Adrenal gland (tissue), 5 donors: ENCODE measurements at regions not wholly inside any gene's neighbourhood (a gene's known extent, or its start where the extent isn't known, plus 50 kb on each side); places are given as distances from the start of the nearest gene placed in this dataset.

ENCODE experiments used
- POLR2A ChIP-seq, 2 donors: fragments of 450-650 bp; IDR thresholded peaks; one replicate each; pipeline ENCODE4 v1.6.1; 2017; ENCODE audit warnings: antibody characterized with exemption in 2 of 2, mild to moderate bottlenecking in 2 of 2, moderate library complexity in 1 of 2
- TF ChIP-seq, protein P1 (sequence below), 6 experiments: fragments of 450-650 bp in 4 of 6; fragments of 200-600 bp in 2 of 6; sonication (generic) in 1 of 6; IDR thresholded peaks; 1 replicate in 5 of 6; 2 replicates in 1 of 6; pipeline versions ENCODE4 v1.5.1 to v1.8.0; 2016 to 2021; ENCODE audit warnings: antibody characterized with exemption in 6 of 6, mild to moderate bottlenecking in 2 of 6, moderate library complexity in 1 of 6
- donor health status: DM: no; HTN: no; CAD: no.

GRCh38 chr4:128388352-128388630, 100.7 kb upstream of the PGRMC2 start:
- TF ChIP-seq, protein P1, sequence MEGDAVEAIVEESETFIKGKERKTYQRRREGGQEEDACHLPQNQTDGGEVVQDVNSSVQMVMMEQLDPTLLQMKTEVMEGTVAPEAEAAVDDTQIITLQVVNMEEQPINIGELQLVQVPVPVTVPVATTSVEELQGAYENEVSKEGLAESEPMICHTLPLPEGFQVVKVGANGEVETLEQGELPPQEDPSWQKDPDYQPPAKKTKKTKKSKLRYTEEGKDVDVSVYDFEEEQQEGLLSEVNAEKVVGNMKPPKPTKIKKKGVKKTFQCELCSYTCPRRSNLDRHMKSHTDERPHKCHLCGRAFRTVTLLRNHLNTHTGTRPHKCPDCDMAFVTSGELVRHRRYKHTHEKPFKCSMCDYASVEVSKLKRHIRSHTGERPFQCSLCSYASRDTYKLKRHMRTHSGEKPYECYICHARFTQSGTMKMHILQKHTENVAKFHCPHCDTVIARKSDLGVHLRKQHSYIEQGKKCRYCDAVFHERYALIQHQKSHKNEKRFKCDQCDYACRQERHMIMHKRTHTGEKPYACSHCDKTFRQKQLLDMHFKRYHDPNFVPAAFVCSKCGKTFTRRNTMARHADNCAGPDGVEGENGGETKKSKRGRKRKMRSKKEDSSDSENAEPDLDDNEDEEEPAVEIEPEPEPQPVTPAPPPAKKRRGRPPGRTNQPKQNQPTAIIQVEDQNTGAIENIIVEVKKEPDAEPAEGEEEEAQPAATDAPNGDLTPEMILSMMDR (IDR thresholded peaks at IDR 0.05) = no peak
- TF ChIP-seq POLR2A (IDR thresholded peaks at IDR 0.05) = no peak
